Fibroblast of mammary gland (primary cell): ENCODE measurements at regions not wholly inside any gene's neighbourhood (a gene's known extent, or its start where the extent isn't known, plus 50 kb on each side); places are given as distances from the start of the nearest gene placed in this dataset.

ENCODE experiments used
- DNase-seq: peaks from one replicate; pipeline ENCODE4 v3.0.0-alpha.2; 2010; ENCODE audit warnings: low read depth
- H3K4me3 ChIP-seq: 2 replicates; pipeline ENCODE4 v1.5.1; 2011; ENCODE audit warnings: low read depth, mild to moderate bottlenecking, low read length, moderate library complexity; ENCODE audit not compliant: control insufficient read depth
- CTCF ChIP-seq: conservative IDR thresholded peaks from 2 replicates; pipeline ENCODE4 v1.5.1; 2011; ENCODE audit warnings: low read depth, low read length, inconsistent platforms; ENCODE audit not compliant: control insufficient read depth, insufficient read depth

- no peak for DNase-seq
- TF ChIP-seq CTCF, result no peak
- H3K4me3 ChIP-seq, result no peak overlapping the region
Measured at GRCh38 chr10:128241023-128241422, 114.8 kb upstream of the MKI67 start.

GRCh38 chr10:128242641-128243040 is 116.4 kb upstream of the MKI67 start:
- TF ChIP-seq CTCF, result no peak
- DNase-seq, result no peak
- H3K4me3 ChIP-seq, result no peak overlapping the region

GRCh38 chr10:128245026-128245425 is 118.8 kb upstream of the MKI67 start:
- TF ChIP-seq CTCF, result no peak
- no peak for DNase-seq

GRCh38 chr10:128247576-128247975 is 121.4 kb upstream of the MKI67 start:
- H3K4me3 ChIP-seq, result no peak overlapping the region
- TF ChIP-seq CTCF, result no peak
- DNase-seq, result no peak

More at GRCh38 chr10:128245026-128245425, 118.8 kb upstream of the MKI67 start:
- H3K4me3 ChIP-seq, result no peak overlapping the region

- no peak overlapping the region for H3K4me3 ChIP-seq
- peak; percentile 58 for DNase-seq
- TF ChIP-seq CTCF, result no peak
Measured at GRCh38 chr10:128254476-128254875, 128.3 kb upstream of the MKI67 start.

- H3K4me3 ChIP-seq, result no peak overlapping the region
- no peak for DNase-seq
- no peak for TF ChIP-seq CTCF
Measured at GRCh38 chr10:128257428-128257827, 131.2 kb upstream of the MKI67 start.

- no peak overlapping the region for H3K4me3 ChIP-seq
- TF ChIP-seq CTCF, result no peak
- DNase-seq, result no peak
Measured at GRCh38 chr10:128258421-128258976, 132.3 kb upstream of the MKI67 start.
